HPDE6-E6E7 (cell line): ENCODE measurements at regions not wholly inside any gene's neighbourhood (a gene's known extent, or its start where the extent isn't known, plus 50 kb on each side); places are given as distances from the start of the nearest gene placed in this dataset.

Experiments used
- DNase-seq: peaks from one replicate; pipeline ENCODE4 v3.0.0; 2011; ENCODE audit warnings: missing footprints; ENCODE audit errors: extremely low spot score

DNA sequence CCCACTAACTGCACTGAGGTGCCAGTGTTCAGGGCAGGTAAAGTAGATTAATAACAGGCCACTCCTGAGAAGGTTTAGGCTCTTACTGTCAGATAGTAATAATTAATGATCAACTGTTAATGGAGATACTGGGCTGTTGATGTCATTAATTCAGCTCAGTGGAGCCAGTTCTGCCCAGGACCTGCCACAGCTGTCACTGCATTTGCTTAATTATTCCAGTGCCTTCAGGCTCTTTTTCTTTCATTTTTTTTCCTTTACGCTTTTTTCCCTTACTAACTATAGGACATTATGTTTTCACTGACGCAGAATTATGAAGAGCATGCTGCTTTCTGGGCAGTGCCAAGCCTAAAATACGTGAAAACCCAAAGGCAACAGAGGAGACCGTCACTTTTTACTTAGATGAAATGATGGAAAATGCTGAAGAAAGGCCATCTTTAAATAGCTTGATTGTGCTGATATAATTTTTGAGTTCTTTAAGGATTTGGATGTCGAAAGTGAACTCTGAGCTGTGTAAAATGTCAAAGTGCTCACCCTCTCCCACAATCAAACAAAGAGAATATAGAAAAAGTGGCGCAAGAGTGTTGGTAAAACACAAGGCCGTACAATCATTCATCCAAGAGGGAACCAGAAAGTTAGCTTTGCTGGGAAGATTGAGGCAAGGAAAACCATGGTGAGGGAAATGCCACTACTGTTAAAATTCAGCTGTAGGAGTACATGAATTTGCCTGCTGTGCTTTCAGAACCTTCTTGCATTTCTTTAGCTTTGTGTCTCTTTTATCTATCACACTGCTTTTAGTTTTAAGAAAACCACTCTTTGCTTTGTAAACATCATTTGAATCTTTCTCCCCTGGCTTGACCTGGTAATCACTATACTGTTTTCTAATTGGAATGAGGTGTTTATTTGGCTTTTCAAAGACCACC, 192.0 kb upstream of the ZEB2 start:
- no peak for DNase-seq

- DNase-seq, result no peak
Measured at GRCh38 chr2:144711084-144711483, 191.2 kb upstream of the ZEB2 start.

DNA sequence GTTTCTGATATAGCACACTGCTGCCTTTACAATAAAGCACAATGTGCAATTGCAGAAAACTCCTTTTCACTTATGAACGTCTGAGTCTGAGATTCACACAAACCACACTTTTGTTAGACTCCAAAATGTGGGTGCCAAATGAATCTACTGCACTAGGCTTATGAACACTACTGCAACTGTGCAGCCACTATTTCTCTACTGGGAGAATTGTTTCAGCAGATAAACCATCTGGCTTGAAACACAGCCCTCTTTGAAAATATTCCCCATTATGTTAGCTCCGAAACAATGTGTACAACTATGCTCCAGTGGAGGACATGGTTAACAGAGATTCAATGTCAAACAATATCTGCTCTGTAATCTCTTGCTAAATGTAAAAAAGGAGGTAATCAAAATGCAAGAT, 188.7 kb upstream of the ZEB2 start:
- DNase-seq, result no peak

DNA sequence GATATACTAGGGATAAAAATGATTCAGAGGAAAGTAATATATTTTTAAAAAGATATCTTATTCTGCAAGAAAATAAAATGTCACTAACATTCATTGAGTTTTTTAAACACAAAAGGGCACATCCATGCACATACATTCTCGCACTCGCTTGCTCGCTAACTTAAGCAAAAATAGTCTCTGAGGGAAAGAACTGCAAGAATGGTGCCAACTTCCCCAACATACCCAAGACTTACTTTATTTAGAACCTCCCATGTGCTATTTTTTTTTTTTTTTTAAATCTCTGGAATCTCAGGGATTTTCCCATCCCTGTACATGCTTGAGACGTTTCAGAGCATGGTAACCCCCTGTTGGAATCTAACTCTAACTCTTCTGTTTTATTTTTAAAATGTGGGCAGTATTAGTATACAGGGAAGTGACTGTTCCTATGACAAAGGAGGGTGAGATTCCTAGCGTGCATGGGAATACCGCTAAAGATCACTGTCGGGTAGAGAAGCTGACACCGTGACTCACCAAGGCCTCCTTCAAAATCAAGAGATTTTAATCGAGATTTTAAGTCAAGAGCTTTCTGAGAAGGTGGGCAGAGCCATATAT, 187.9 kb upstream of the ZEB2 start:
- no peak for DNase-seq

- DNase-seq, result no peak
Measured at GRCh38 chr2:144706647-144707046, 186.7 kb upstream of the ZEB2 start.

- DNase-seq, result no peak
Measured at GRCh38 chr2:144705328-144706245, 185.7 kb upstream of the ZEB2 start.

GRCh38 chr2:144704709-144705095, 184.8 kb upstream of the ZEB2 start:
- no peak for DNase-seq

DNA sequence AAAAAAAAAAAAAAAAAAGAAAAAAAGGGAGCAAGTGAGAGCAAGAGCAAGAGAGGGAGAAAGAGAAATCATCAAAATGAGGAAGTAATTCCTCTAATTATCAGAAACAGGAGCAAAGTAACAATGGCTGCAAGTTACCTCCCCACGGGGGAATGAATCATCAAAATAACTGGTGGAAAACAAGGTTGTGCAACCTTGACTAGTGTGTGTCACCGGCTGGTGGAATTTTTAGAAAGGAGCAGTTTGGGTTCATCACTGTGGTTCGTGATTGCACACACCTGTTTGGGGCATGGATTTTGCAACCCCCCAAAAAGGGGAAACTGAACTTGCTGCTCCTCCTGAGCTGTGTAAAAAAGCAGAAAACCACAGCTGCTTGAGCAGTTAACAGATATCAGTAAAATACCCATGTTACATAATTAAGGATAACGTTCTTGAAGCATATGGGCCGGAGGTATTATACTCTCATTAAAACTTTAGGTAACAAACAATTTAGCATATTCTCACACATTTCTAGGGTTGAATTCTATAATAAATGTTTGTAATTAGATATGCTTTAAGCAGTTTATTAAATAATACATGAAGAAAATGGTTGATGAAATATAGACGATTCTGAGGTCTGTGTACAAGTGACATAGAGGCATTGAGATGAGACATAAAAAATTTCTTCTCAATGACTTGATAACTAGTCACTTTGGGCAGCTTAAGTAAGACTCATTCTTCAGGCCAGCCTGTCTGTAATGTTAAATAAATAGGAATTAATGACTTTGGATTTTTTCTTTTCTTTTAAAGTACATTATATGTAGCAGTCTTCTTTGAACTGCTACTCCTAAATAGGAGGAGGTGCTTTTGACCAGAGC, 184.2 kb upstream of the ZEB2 start:
- DNase-seq, result peak; percentile 58

GRCh38 chr2:144702051-144702450, 182.1 kb upstream of the ZEB2 start:
- DNase-seq, result no peak

- no peak for DNase-seq
Measured at GRCh38 chr2:144701259-144701658, 181.3 kb upstream of the ZEB2 start.

GRCh38 chr2:144698156-144698555, 178.2 kb upstream of the ZEB2 start:
- DNase-seq, result no peak

DNA sequence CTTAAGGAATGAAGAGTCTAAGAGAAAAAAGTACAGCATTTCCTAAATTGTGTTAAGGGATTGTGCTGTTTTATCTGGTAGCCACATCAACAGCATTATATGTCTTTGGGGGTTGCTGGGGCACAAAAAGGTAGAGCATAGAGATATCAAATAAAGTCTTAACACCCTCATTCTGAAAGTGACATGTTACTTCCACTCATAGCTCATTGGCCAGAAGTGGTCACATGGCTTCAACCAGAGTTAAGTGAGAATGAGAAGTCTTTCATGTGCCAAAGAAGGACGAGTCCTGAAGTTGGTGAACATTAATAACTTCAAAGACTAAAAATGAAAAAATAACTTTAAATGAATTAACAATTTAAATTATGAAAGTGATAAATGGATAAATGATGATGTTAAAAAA, 175.7 kb upstream of the ZEB2 start:
- DNase-seq, result no peak

GRCh38 chr2:144694456-144694855, 174.5 kb upstream of the ZEB2 start:
- peak; percentile 13 for DNase-seq

DNA sequence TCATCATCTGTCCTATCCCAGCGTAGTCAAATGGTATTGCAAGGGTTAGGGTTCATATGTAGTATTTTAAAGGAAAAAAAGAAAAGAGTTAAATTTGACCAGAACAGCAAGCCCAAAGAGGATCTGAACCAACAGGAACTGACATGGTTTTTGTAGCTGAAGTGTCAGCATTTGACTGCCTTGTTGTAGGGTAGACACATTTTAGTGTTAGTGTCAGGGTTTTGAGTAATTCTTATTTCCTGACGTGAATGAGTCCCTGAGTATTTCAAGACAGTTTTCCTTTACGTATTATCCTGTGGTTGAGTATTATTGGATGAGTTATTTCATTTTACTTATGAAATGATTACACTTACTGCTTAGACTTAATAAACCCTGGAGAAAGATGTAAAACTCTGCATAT, 173.3 kb upstream of the ZEB2 start:
- DNase-seq, result no peak

- DNase-seq, result no peak
Measured at GRCh38 chr2:144692661-144693060, 172.7 kb upstream of the ZEB2 start.

- DNase-seq, result no peak
Measured at GRCh38 chr2:144690771-144691170, 170.9 kb upstream of the ZEB2 start.

DNA sequence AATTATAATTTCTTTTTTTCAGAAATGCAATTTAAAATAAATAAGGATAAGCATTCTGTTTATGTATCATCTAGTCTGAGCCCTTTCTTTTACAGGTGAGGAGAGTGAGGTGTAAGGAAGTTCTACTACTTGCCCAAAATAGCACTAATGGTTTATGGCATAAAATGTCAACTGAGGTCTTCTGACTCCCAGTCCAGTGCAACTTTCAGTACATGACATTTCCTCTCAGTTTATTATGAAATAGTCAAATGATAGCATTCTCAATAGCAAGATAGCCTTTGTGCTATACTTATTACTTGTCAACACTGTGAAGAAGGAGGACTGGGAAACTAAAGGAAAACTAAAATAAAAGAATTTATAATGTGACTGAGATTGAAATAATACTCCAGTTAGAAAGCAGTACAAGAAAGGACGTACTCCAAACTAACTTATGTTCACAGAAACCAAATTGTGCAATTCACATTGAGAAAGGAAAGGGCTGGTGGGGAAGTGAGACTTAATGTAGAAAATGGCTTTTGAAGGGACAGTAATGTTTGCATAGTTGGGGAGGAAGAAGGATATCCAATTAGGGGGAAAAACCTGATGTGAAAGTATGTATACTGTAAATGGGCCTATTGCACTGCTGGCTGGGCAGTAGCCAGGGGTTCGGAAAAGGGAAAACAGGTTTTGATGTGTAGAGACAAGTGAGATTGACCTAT, 166.7 kb upstream of the ZEB2 start:
- DNase-seq, result no peak

GRCh38 chr2:144683966-144684365, 164.0 kb upstream of the ZEB2 start:
- no peak for DNase-seq

- DNase-seq, result no peak
Measured at GRCh38 chr2:144683107-144683753, 163.3 kb upstream of the ZEB2 start.

GRCh38 chr2:144682248-144682647, 162.3 kb upstream of the ZEB2 start:
- DNase-seq, result no peak
